ENCODE measurements at regions not wholly inside any gene's neighbourhood (a gene's known extent, or its start where the extent isn't known, plus 50 kb on each side); places are given as distances from the start of the nearest gene placed in this dataset.

- Histone ChIP-seq H3K4me2 (ENCODE audit: insufficient read depth, low read length, poor library complexity, severe bottlenecking) (no peak overlapping the region), H4K8ac (ENCODE audit: low read depth, low read length) (no peak overlapping the region), H3K27me3 (ENCODE audit: control insufficient read depth in 3 of 3, insufficient read depth in 3 of 3, low read depth in 1 of 3, low read length in 3 of 3) (no peaks in the 10 kb centered on the region), H2BK15ac (ENCODE audit: low read length) (no peak overlapping the region), H2AK5ac (ENCODE audit: low read depth, low read length) (no peak overlapping the region), H3K9me3 (replicated peaks in 1 of 2; ENCODE audit: control insufficient read depth in 2 of 2, insufficient read depth in 1 of 2, low read depth in 1 of 2, low read length in 2 of 2) (no peaks in the 10 kb centered on the region), H3K23ac (ENCODE audit: low read depth, low read length, poor library complexity) (no peak overlapping the region), H3K4me3 (ENCODE audit: low read length in 2 of 2) (no peak overlapping the region), H2BK120ac (ENCODE audit: low read depth, low read length) (no peak overlapping the region), H2BK12ac (ENCODE audit: low read length) (no peak overlapping the region), H3K4ac (ENCODE audit: low read length) (no peak overlapping the region), H3K36me3 (replicated peaks in 1 of 2; ENCODE audit: control insufficient read depth in 2 of 2, insufficient read depth in 2 of 2, low read length in 2 of 2) (no peaks in the 10 kb centered on the region), H3K9ac (ENCODE audit: low read depth, low read length, poor library complexity) (no peak overlapping the region), H4K91ac (ENCODE audit: low read depth, low read length, poor library complexity) (no peak overlapping the region), H2BK5ac (ENCODE audit: low read length) (no peak overlapping the region), H3K4me1 (ENCODE audit: control insufficient read depth in 2 of 2, insufficient read depth in 1 of 2, low read depth in 1 of 2, low read length in 2 of 2) (peaks cover 0 to 5% of the 10 kb centered on the region in 2 donors), H3K14ac (ENCODE audit: low read length) (no peak overlapping the region), H2AFZ (ENCODE audit: low read length) (peak overlapping the region; percentile 24), H3K27ac (replicated peaks; ENCODE audit: low read length) (no peak overlapping the region), H3K79me1 (ENCODE audit: low read depth, low read length) (no peaks in the 10 kb centered on the region), H3K18ac (ENCODE audit: low read length) (no peak overlapping the region)
- DNase-seq (ENCODE audit: low spot score): no peak
- WGBS, 2 donors (ENCODE audit: extremely low coverage in 2 of 2, insufficient read length in 2 of 2, insufficient replicate concordance in 1 of 2): no CpG with 5 or more reads among the region's 4 CpGs
Measured at GRCh38 chr3:150061288-150062024, 90.8 kb upstream of the PFN2 start.

- Histone ChIP-seq H3K4me2 (ENCODE audit: insufficient read depth, low read length, poor library complexity, severe bottlenecking) (no peak overlapping the region), H3K27me3 (ENCODE audit: control insufficient read depth in 3 of 3, insufficient read depth in 3 of 3, low read depth in 1 of 3, low read length in 3 of 3) (no peaks in the 10 kb centered on the region), H3K14ac (ENCODE audit: low read length) (no peak overlapping the region), H3K9ac (ENCODE audit: low read depth, low read length, poor library complexity) (no peak overlapping the region), H3K4ac (ENCODE audit: low read length) (no peak overlapping the region), H3K4me3 (ENCODE audit: low read length in 2 of 2) (no peak overlapping the region), H2AFZ (ENCODE audit: low read length) (no peak overlapping the region), H2BK15ac (ENCODE audit: low read length) (no peak overlapping the region), H3K4me1 (ENCODE audit: control insufficient read depth in 2 of 2, insufficient read depth in 1 of 2, low read depth in 1 of 2, low read length in 2 of 2) (peaks cover 0 to 5% of the 10 kb centered on the region in 2 donors), H2BK12ac (ENCODE audit: low read length) (no peak overlapping the region), H3K79me1 (ENCODE audit: low read depth, low read length) (no peaks in the 10 kb centered on the region), H3K9me3 (replicated peaks in 1 of 2; ENCODE audit: control insufficient read depth in 2 of 2, insufficient read depth in 1 of 2, low read depth in 1 of 2, low read length in 2 of 2) (no peaks in the 10 kb centered on the region), H3K27ac (replicated peaks; ENCODE audit: low read length) (no peak overlapping the region), H4K91ac (ENCODE audit: low read depth, low read length, poor library complexity) (no peak overlapping the region), H2BK120ac (ENCODE audit: low read depth, low read length) (no peak overlapping the region), H3K23ac (ENCODE audit: low read depth, low read length, poor library complexity) (no peak overlapping the region), H4K8ac (ENCODE audit: low read depth, low read length) (no peak overlapping the region), H3K18ac (ENCODE audit: low read length) (no peak overlapping the region), H3K36me3 (replicated peaks in 1 of 2; ENCODE audit: control insufficient read depth in 2 of 2, insufficient read depth in 2 of 2, low read length in 2 of 2) (no peaks in the 10 kb centered on the region), H2AK5ac (ENCODE audit: low read depth, low read length) (no peak overlapping the region), H2BK5ac (ENCODE audit: low read length) (no peak overlapping the region)
- no peak for DNase-seq (ENCODE audit: low spot score)
- WGBS, 2 donors (ENCODE audit: extremely low coverage in 2 of 2, insufficient read length in 2 of 2, insufficient replicate concordance in 1 of 2): no CpG with 5 or more reads among the region's 4 CpGs
Measured at GRCh38 chr3:150059729-150060128, 89.0 kb upstream of the PFN2 start.

- peaks cover 0 to 5% of the 10 kb centered on the region in 2 donors for H3K4me1 ChIP-seq (ENCODE audit: control insufficient read depth in 2 of 2, insufficient read depth in 1 of 2, low read depth in 1 of 2, low read length in 2 of 2)
- no peaks in the 10 kb centered on the region for H3K9me3 ChIP-seq (replicated peaks in 1 of 2; ENCODE audit: control insufficient read depth in 2 of 2, insufficient read depth in 1 of 2, low read depth in 1 of 2, low read length in 2 of 2)
- no peaks in the 10 kb centered on the region for H3K79me1 ChIP-seq (ENCODE audit: low read depth, low read length)
- no peak overlapping the region for H2BK120ac ChIP-seq (ENCODE audit: low read depth, low read length)
- no peak overlapping the region for H3K4me3 ChIP-seq (ENCODE audit: low read length in 2 of 2)
- no peak overlapping the region for H3K23ac ChIP-seq (ENCODE audit: low read depth, low read length, poor library complexity)
- H3K9ac ChIP-seq (ENCODE audit: low read depth, low read length, poor library complexity): no peak overlapping the region
- no peak overlapping the region for H3K4me2 ChIP-seq (ENCODE audit: insufficient read depth, low read length, poor library complexity, severe bottlenecking)
- no peak overlapping the region for H2AFZ ChIP-seq (ENCODE audit: low read length)
- H4K8ac ChIP-seq (ENCODE audit: low read depth, low read length): no peak overlapping the region
- H3K18ac ChIP-seq (ENCODE audit: low read length): no peak overlapping the region
- no peak overlapping the region for H2BK15ac ChIP-seq (ENCODE audit: low read length)
- no peak overlapping the region for H3K27ac ChIP-seq (replicated peaks; ENCODE audit: low read length)
- no peak for DNase-seq (ENCODE audit: low spot score)
- no peaks in the 10 kb centered on the region for H3K36me3 ChIP-seq (replicated peaks in 1 of 2; ENCODE audit: control insufficient read depth in 2 of 2, insufficient read depth in 2 of 2, low read length in 2 of 2)
- H3K27me3 ChIP-seq (ENCODE audit: control insufficient read depth in 3 of 3, insufficient read depth in 3 of 3, low read depth in 1 of 3, low read length in 3 of 3): no peaks in the 10 kb centered on the region
- WGBS, 2 donors (ENCODE audit: extremely low coverage in 2 of 2, insufficient read length in 2 of 2, insufficient replicate concordance in 1 of 2): no CpG with 5 or more reads among the region's 5 CpGs
- no peak overlapping the region for H2BK12ac ChIP-seq (ENCODE audit: low read length)
- no peak overlapping the region for H2BK5ac ChIP-seq (ENCODE audit: low read length)
- H3K4ac ChIP-seq (ENCODE audit: low read length): no peak overlapping the region
- H3K14ac ChIP-seq (ENCODE audit: low read length): no peak overlapping the region
- H4K91ac ChIP-seq (ENCODE audit: low read depth, low read length, poor library complexity): no peak overlapping the region
- no peak overlapping the region for H2AK5ac ChIP-seq (ENCODE audit: low read depth, low read length)
Measured at GRCh38 chr3:150059241-150059640, 88.5 kb upstream of the PFN2 start.

GRCh38 chr3:150057227-150057626 lies 86.5 kb upstream of the PFN2 start:
- no peak overlapping the region for H3K4me2 ChIP-seq (ENCODE audit: insufficient read depth, low read length, poor library complexity, severe bottlenecking)
- no peak overlapping the region for H4K8ac ChIP-seq (ENCODE audit: low read depth, low read length)
- no peak overlapping the region for H2AK5ac ChIP-seq (ENCODE audit: low read depth, low read length)
- H3K4me3 ChIP-seq (ENCODE audit: low read length in 2 of 2): no peak overlapping the region
- H3K4ac ChIP-seq (ENCODE audit: low read length): no peak overlapping the region
- H2AFZ ChIP-seq (ENCODE audit: low read length): no peak overlapping the region
- DNase-seq (ENCODE audit: low spot score): no peak
- no peak overlapping the region for H2BK120ac ChIP-seq (ENCODE audit: low read depth, low read length)
- H2BK15ac ChIP-seq (ENCODE audit: low read length): no peak overlapping the region
- no peak overlapping the region for H3K23ac ChIP-seq (ENCODE audit: low read depth, low read length, poor library complexity)
- no CpG with 5 or more reads among the region's 4 CpGs for WGBS, 2 donors (ENCODE audit: extremely low coverage in 2 of 2, insufficient read length in 2 of 2, insufficient replicate concordance in 1 of 2)
- H3K36me3 ChIP-seq (replicated peaks in 1 of 2; ENCODE audit: control insufficient read depth in 2 of 2, insufficient read depth in 2 of 2, low read length in 2 of 2): no peaks in the 10 kb centered on the region
- no peaks in the 10 kb centered on the region for H3K27me3 ChIP-seq (ENCODE audit: control insufficient read depth in 3 of 3, insufficient read depth in 3 of 3, low read depth in 1 of 3, low read length in 3 of 3)
- no peak overlapping the region for H3K27ac ChIP-seq (replicated peaks; ENCODE audit: low read length)
- peaks cover 0 to under 1% of the 10 kb centered on the region in 2 donors for H3K4me1 ChIP-seq (ENCODE audit: control insufficient read depth in 2 of 2, insufficient read depth in 1 of 2, low read depth in 1 of 2, low read length in 2 of 2)
- no peak overlapping the region for H4K91ac ChIP-seq (ENCODE audit: low read depth, low read length, poor library complexity)
- H3K9me3 ChIP-seq (replicated peaks in 1 of 2; ENCODE audit: control insufficient read depth in 2 of 2, insufficient read depth in 1 of 2, low read depth in 1 of 2, low read length in 2 of 2): no peaks in the 10 kb centered on the region
- no peak overlapping the region for H2BK12ac ChIP-seq (ENCODE audit: low read length)
- no peaks in the 10 kb centered on the region for H3K79me1 ChIP-seq (ENCODE audit: low read depth, low read length)
- H3K14ac ChIP-seq (ENCODE audit: low read length): no peak overlapping the region
- no peak overlapping the region for H3K18ac ChIP-seq (ENCODE audit: low read length)
- no peak overlapping the region for H3K9ac ChIP-seq (ENCODE audit: low read depth, low read length, poor library complexity)
- no peak overlapping the region for H2BK5ac ChIP-seq (ENCODE audit: low read length)
